H1 (cell line): ENCODE measurements at regions not wholly inside any gene's neighbourhood (a gene's known extent, or its start where the extent isn't known, plus 50 kb on each side); places are given as distances from the start of the nearest gene placed in this dataset.

Experiments
- CTCF ChIA-PET: fragments of 300-600 bp; sonication (Branson Sonifier 250); formaldehyde crosslinking; loops from one replicate; lab custom pipeline; 2021; ENCODE audit not compliant: partially characterized antibody; lab: Charles Lee
- POLR2A ChIA-PET: fragments of 300-600 bp; sonication (Branson Sonifier 250); formaldehyde crosslinking; loops from one replicate; lab custom pipeline; 2021; ENCODE audit warnings: inconsistent platforms; ENCODE audit not compliant: partially characterized antibody; lab: Charles Lee
- DNase-seq, 2 experiments: peaks; one replicate each; pipeline versions ENCODE4 v3.0.0 to v3.0.0-alpha.2; 2010 to 2022; ENCODE audit warnings: low spot score in 2 of 2, low read depth in 1 of 2, mixed read lengths in 1 of 2
- FAIRE-seq: peaks from 2 replicates; lab custom pipeline; 2011; peaks lifted over from hg19 to GRCh38; lab: Jason Lieb, UNC
- H2AFZ ChIP-seq: 2 replicates; pipeline ENCODE4 v1.8.1; 2012; ENCODE audit warnings: low read length, inconsistent platforms
- H2AK5ac ChIP-seq: 2 replicates; pipeline ENCODE4 v1.6.1; 2013; ENCODE audit warnings: low read depth, low read length
- H2BK120ac ChIP-seq: replicated peaks from 2 replicates; pipeline ENCODE3; 2013; ENCODE audit warnings: low read depth, low read length, inconsistent platforms
- H2BK12ac ChIP-seq: 2 replicates; pipeline ENCODE4 v1.6.1; 2013; ENCODE audit warnings: low read depth, low read length
- H2BK15ac ChIP-seq: 2 replicates; pipeline ENCODE4 v1.6.1; 2013; ENCODE audit warnings: low read length
- H2BK20ac ChIP-seq: 2 replicates; pipeline ENCODE4 v1.6.1; 2013; ENCODE audit warnings: low read length
- H2BK5ac ChIP-seq: 2 replicates; pipeline ENCODE4 v1.6.1; 2013; ENCODE audit warnings: low read depth, low read length
- H3K14ac ChIP-seq: 2 replicates; pipeline ENCODE4 v1.6.1; 2013; ENCODE audit warnings: inconsistent platforms; ENCODE audit not compliant: insufficient read length
- H3K18ac ChIP-seq: 2 replicates; pipeline ENCODE4 v1.6.1; 2013; ENCODE audit warnings: low read length; ENCODE audit errors: extremely low read depth
- H3K23ac ChIP-seq: 2 replicates; pipeline ENCODE4 v1.6.1; 2013; ENCODE audit warnings: inconsistent platforms; ENCODE audit not compliant: insufficient read length
- H3K23me2 ChIP-seq: 2 replicates; pipeline ENCODE4 v1.6.1; 2013; ENCODE audit warnings: low read depth, low read length
- H3K27ac ChIP-seq: 2 replicates; pipeline ENCODE4 v1.6.1; 2011; ENCODE audit warnings: low read depth, low read length, inconsistent platforms
- H3K27me3 ChIP-seq, 4 experiments: replicated peaks in 1 of 4; 1 replicate in 1 of 4; 2 replicates in 3 of 4; pipeline versions ENCODE4 v1.6.1 to v1.8.1; 2011 to 2013; ENCODE audit warnings: low read length in 3 of 4, mild to moderate bottlenecking in 3 of 4, inconsistent platforms in 2 of 4, mixed read lengths in 2 of 4, moderate library complexity in 1 of 4; ENCODE audit not compliant: control insufficient read depth in 3 of 4, insufficient read depth in 3 of 4; ENCODE audit errors: extremely low read depth in 1 of 4
- H3K36me3 ChIP-seq, 4 experiments: 2 replicates each; pipeline versions ENCODE4 v1.6.1 to v1.8.1; 2011 to 2013; ENCODE audit warnings: mild to moderate bottlenecking in 4 of 4, low read length in 3 of 4, moderate library complexity in 2 of 4, control low read depth in 1 of 4, inconsistent platforms in 1 of 4; ENCODE audit not compliant: insufficient read depth in 4 of 4, control insufficient read depth in 2 of 4
- H3K4ac ChIP-seq: replicated peaks from 2 replicates; pipeline ENCODE3; 2013; ENCODE audit warnings: low read length, low read depth, mixed read lengths, inconsistent platforms; ENCODE audit not compliant: insufficient read length
- H3K4me1 ChIP-seq, 4 experiments: replicated peaks in 1 of 4; 1 replicate in 1 of 4; 2 replicates in 3 of 4; pipeline versions ENCODE4 v1.6.1 to v1.8.1; 2011 to 2013; ENCODE audit warnings: low read length in 3 of 4, inconsistent platforms in 2 of 4, mixed read lengths in 1 of 4; ENCODE audit not compliant: insufficient read depth in 4 of 4, control insufficient read depth in 3 of 4
- H3K4me2 ChIP-seq, 2 experiments: 2 replicates each; pipeline versions ENCODE4 v1.6.1 to v1.8.1; 2011 to 2013; ENCODE audit warnings: low read depth in 2 of 2, low read length in 2 of 2, control low read depth in 1 of 2, inconsistent platforms in 1 of 2, mild to moderate bottlenecking in 1 of 2; ENCODE audit not compliant: insufficient read depth in 1 of 2
- H3K4me3 ChIP-seq, 4 experiments: fragments of 200-600, 300-600 bp in 1 of 4; sonication (generic), shearing (Covaris generic), sonication (Bioruptor Twin) in 1 of 4; 2 replicates each; pipeline versions ENCODE4 v1.5.1 to v1.8.1; 2011 to 2016; ENCODE audit warnings: low read length in 4 of 4, low read depth in 3 of 4, control low read depth in 2 of 4, inconsistent platforms in 2 of 4, mild to moderate bottlenecking in 2 of 4, mixed read lengths in 1 of 4, moderate library complexity in 1 of 4; ENCODE audit not compliant: insufficient read depth in 2 of 4; ENCODE audit errors: extremely low read depth in 1 of 4
- H3K56ac ChIP-seq: replicated peaks from 2 replicates; pipeline ENCODE3; 2013; ENCODE audit warnings: low read depth, mild to moderate bottlenecking, mixed read lengths, low read length, inconsistent platforms; ENCODE audit not compliant: insufficient read length
- H3K79me1 ChIP-seq: 2 replicates; pipeline ENCODE4 v1.6.1; 2013; ENCODE audit warnings: low read depth, low read length, control low read depth
- H3K79me2 ChIP-seq, 2 experiments: 2 replicates each; pipeline versions ENCODE4 v1.6.1 to v1.8.1; 2012 to 2013; ENCODE audit warnings: low read length in 2 of 2, mild to moderate bottlenecking in 2 of 2, inconsistent platforms in 1 of 2; ENCODE audit not compliant: insufficient read depth in 2 of 2, control insufficient read depth in 1 of 2
- H3K9ac ChIP-seq, 4 experiments: replicated peaks in 1 of 4; 1 replicate in 1 of 4; 2 replicates in 3 of 4; pipeline versions ENCODE4 v1.6.1 to v1.8.1; 2011 to 2013; ENCODE audit warnings: low read depth in 3 of 4, low read length in 3 of 4, control low read depth in 2 of 4, mild to moderate bottlenecking in 2 of 4, moderate library complexity in 2 of 4, inconsistent platforms in 1 of 4; ENCODE audit errors: extremely low read depth in 1 of 4
- H3K9me3 ChIP-seq, 2 experiments: 2 replicates each; pipeline versions ENCODE4 v1.6.1 to v1.8.1; 2012 to 2013; ENCODE audit warnings: mild to moderate bottlenecking in 2 of 2, moderate library complexity in 2 of 2, control low read depth in 1 of 2, inconsistent platforms in 1 of 2, low read depth in 1 of 2, low read length in 1 of 2, mixed read lengths in 1 of 2; ENCODE audit not compliant: insufficient read depth in 2 of 2
- H4K20me1 ChIP-seq, 2 experiments: replicated peaks in 1 of 2; 2 replicates each; pipeline versions ENCODE3 to v1.8.1; 2011 to 2013; ENCODE audit warnings: inconsistent platforms in 2 of 2, low read length in 2 of 2, mild to moderate bottlenecking in 1 of 2; ENCODE audit not compliant: insufficient read depth in 2 of 2, control insufficient read depth in 1 of 2
- H4K5ac ChIP-seq: 2 replicates; pipeline ENCODE4 v1.6.1; 2013; ENCODE audit warnings: low read length, low read depth, mixed read lengths, inconsistent platforms; ENCODE audit not compliant: insufficient read length
- H4K8ac ChIP-seq: 2 replicates; pipeline ENCODE4 v1.8.0; 2013; ENCODE audit warnings: mild to moderate bottlenecking, moderate library complexity, low read length, inconsistent platforms; ENCODE audit not compliant: insufficient read depth; ENCODE audit errors: extremely low read depth
- H4K91ac ChIP-seq: replicated peaks from 2 replicates; pipeline ENCODE3; 2013; ENCODE audit warnings: low read length, mixed read lengths, inconsistent platforms; ENCODE audit not compliant: insufficient read length
- RBBP5 ChIP-seq: IDR thresholded peaks from 2 replicates; pipeline ENCODE4 v1.7.1; 2012; ENCODE audit warnings: low read depth, mild to moderate bottlenecking, inconsistent platforms, low read length, moderate library complexity, borderline replicate concordance
- TBP ChIP-seq: IDR thresholded peaks from 2 replicates; pipeline ENCODE4 v1.6.1; 2011; ENCODE audit warnings: low read depth, low read length, improper control_type of control experiment
- WGBS, 2 experiments: shearing (Covaris generic) in 1 of 2; methylation state at CpG; one replicate each; pipeline versions ENCODE4 v1.1.6 to v1.1.7; 2013 to 2015; ENCODE audit warnings: low lambda C conversion rate in 2 of 2, mixed read lengths in 2 of 2, inconsistent platforms in 1 of 2, low coverage in 1 of 2, missing lambda C conversion rate in 1 of 2; ENCODE audit not compliant: insufficient replicate concordance in 2 of 2, insufficient coverage in 1 of 2, insufficient read length in 1 of 2; ENCODE audit errors: extremely low coverage in 1 of 2, missing lambda C conversion rate in 1 of 2; 5-methylcytosine and 5-hydroxymethylcytosine counted together

- Histone ChIP-seq H3K23me2 (no peaks in the 10 kb centered on the region), H2AK5ac (no peak overlapping the region), H4K8ac (no peak overlapping the region), H3K4ac (no peak overlapping the region), H2BK15ac (no peak overlapping the region), H3K79me1 (no peaks in the 10 kb centered on the region), H4K20me1 (no peaks in the 10 kb centered on the region), H3K4me2 (no peak overlapping the region), H2BK12ac (no peak overlapping the region), H3K14ac (no peak overlapping the region), H3K56ac (no peak overlapping the region), H2BK5ac (no peak overlapping the region), H3K27me3 (no peaks in the 10 kb centered on the region), H3K27ac (no peak overlapping the region), H3K4me3 (no peak overlapping the region), H3K9me3 (no peaks in the 10 kb centered on the region), H2BK20ac (no peak overlapping the region), H2BK120ac (no peak overlapping the region), H4K91ac (no peak overlapping the region), H4K5ac (no peak overlapping the region), H3K36me3 (no peaks in the 10 kb centered on the region), H3K9ac (no peak overlapping the region), H3K79me2 (no peaks in the 10 kb centered on the region), H3K18ac (no peak overlapping the region), H3K4me1 (no peaks in the 10 kb centered on the region), H2AFZ (no peak overlapping the region), H3K23ac (no peak overlapping the region)
- ChIA-PET CTCF (interaction anchor here (1.2 to 1.4 kb wide), 2 partner anchors 16 to 113 kb away, joined by 3 to 4 read pairs; no protein-coding TSS in a partner anchor), POLR2A (no interaction called here)
- 94% methylated on average over 1 of the region's 1 CpG; no CpG with 5 or more reads in 1 of the 2 experiments for WGBS, 2 experiments
- TF ChIP-seq TBP (no peak), RBBP5 (no peak)
- DNase-seq (no peak), FAIRE-seq (no peak)
These were observed 65.7 kb upstream of the EXOC1L start for GRCh38 chr4:55753856-55754255.
